Endometrial microvascular endothelial cells (primary cell): ENCODE measurements at regions not wholly inside any gene's neighbourhood (a gene's known extent, or its start where the extent isn't known, plus 50 kb on each side); places are given as distances from the start of the nearest gene placed in this dataset.
"Not testable (repeated sequence)": the region's sequence is repeated elsewhere in the genome, so short reads cannot be mapped to it uniquely, and the experiment has no call there.

Source experiments
- in situ Hi-C: cut with HindIII; loops from 2 replicates; pipeline ENCODE4 v1.10.0; 2017; ENCODE audit warnings: low sequenced_read_pairs, low pct_unique_long_range_greater_than_20kb; ENCODE audit errors: inconsistent ontology term

DNA sequence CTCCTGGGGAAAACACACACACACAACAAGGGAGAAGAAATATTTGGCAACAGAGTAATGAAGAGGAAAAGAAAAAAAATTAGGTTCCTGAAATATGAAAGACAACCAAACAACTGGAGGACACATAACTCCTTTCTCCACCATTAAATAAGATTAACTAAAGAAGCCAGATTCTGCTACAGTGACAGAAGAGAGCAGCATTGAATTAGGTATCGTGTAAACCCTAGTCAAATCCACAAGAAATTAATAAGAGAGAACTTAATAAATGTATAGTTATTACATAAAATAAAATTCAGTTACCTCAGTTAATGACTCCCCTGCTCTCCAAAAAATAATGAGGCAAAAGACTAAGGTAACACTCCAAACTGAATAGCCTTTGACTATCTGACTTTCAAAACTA lies 306.7 kb downstream of the CRPPA start:
- in situ Hi-C loops: no loop called here

DNA sequence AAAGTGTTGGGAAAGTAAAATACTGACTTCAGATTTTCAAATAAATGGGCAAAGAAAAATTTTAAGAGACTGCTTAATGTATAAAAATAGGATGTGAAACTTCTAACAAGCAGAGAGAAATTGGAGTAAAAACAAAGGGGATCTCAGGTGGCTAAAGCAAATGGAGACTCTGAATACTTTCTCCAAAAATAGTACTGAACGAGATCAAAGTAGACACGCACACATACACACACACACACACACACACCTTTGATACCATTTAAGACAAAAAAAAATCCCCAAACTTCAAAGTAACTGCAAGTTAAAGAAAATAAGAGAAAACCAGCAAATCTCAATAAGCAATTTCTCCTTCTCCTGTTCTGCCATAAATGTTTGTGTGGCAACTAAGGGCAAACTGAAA lies 307.3 kb downstream of the CRPPA start:
- in situ Hi-C loops: no loop called here

DNA sequence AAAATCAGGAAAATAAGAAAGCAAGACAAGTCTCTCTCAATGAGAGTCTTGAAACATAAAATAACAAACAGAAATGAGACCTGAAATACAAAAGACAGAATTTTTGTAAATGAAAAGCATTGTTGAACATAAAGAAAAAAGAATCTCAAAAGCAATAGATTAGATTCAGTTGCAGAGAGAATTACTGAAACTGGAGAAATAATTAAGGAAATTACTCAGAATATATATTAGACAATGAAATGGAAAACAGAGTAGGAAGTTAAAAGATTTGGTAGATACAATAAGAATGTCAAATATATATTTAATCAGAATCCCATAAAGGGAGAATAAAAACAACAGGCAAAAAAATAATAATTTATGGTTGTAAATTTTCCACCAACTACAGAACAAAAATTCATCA lies 308.3 kb downstream of the CRPPA start:
- in situ Hi-C loops: no loop called here

- in situ Hi-C loops: no loop called here
Observed at GRCh38 chr7:16106869-16107268, 314.5 kb downstream of the CRPPA start.

- in situ Hi-C loops: no loop called here
Observed at GRCh38 chr7:16106300-16106699, 315.0 kb downstream of the CRPPA start.

DNA sequence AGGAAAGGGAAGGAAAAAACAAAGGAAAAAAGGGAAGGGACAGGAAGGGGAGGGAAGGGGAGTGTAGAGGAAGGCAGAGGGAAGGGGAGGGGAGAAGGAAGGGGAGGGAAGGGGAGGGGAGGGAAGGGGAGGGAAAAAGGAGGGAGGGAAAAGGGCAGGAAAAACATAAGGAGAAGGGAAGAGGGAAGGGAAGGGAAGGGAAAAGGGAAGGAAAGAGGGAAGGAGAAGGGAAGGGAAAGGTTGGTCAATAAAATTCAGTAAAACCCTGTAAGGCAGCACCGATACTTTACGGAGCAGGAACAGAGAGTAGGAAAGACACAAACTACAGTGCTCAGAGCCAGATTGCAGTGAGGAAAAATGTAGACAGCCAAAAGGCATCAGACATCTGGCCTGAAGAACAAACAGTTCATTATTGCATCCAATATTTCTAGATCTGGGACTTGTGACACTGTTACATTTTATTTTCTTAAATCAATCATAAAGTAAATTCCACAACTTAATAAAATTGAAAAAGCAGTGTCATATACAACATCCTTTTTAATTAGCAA lies 322.0 kb downstream of the CRPPA start:
- in situ Hi-C loops: no loop called here

DNA sequence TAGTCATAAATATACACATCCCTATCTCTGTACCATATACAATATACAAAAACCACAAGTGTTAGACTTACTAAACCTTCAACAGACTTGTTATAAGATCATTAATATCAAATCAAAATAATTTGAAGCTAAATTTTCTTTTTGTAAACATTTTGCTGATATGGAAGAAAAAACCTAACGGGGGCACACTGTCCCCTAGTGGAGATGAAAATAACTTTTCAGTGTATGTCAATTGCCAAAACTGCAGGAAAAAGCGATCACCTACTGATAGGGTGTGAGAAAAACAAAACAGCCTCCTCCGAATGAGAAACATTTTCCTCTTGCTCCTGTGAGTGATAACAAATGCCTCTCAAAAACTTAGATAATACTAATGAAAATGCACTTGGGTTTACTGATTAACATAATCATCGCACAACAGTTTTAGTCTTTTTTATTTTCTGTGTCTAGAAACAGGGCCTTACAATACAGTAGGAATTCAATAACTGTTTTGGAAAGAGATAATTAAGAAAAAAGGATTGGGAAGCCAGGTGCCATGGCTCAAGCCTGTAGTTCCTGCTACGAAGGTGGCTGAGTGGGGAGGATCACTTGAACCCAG lies 322.7 kb downstream of the CRPPA start:
- in situ Hi-C loops: no loop called here

- in situ Hi-C loops: no loop called here
Observed at GRCh38 chr7:16098058-16098457, 323.3 kb downstream of the CRPPA start.

- in situ Hi-C loops: no loop called here
Observed at GRCh38 chr7:16095171-16095950, 326.0 kb downstream of the CRPPA start.

- in situ Hi-C loops: no loop called here
Observed at GRCh38 chr7:16094651-16095050, 326.7 kb downstream of the CRPPA start.

GRCh38 chr7:16092711-16093110 lies 328.6 kb downstream of the CRPPA start:
- in situ Hi-C loops: no loop called here

DNA sequence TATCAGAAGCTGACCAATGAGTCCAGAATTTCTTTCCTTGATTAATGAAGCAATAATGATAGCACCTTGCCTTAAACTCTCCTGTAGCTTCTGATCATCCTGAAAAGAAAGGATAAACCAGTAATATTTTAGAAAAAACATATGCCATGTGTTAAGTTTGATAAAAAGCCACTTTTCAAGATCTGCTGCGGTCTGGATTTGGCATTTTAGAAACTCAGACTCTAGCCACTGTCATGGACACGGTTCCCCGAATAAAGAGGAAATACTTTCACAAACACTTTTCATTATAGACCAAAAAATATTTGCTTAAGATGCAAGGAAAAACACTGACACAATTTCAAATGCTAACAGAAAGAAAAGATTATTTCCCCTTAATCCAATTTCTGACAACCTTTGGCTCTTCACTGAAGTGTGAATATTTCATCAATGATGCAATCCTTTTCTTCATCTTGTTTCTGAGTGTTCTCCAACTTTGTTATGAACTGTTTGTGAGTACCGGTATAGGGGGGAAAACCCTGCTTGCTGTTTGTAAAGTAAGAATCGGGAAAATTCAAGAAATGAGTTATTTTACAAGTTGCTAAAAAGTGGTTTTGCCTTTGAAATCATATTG lies 329.5 kb downstream of the CRPPA start:
- in situ Hi-C loops: no loop called here

DNA sequence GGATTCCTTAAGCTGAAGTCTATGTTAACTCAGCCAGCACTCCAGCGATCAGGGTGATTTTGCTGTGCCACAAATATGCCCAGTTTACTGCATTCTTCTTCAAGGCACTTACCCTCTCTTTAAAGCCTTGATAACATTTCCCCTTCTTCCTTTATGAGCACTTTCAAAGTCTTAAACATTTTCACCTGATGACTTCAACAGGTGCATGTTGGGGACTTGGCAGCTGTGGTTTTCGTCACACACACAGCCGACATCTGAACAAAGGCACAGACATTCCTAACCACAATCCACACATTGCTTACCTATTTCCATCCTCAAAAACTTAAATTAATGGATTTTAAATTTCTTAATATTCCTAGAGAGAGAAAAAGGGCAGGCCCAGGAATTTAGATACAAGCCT lies 331.5 kb downstream of the CRPPA start:
- in situ Hi-C loops: no loop called here

- in situ Hi-C loops: no loop called here
Observed at GRCh38 chr7:16089191-16089590, 332.1 kb downstream of the CRPPA start.

DNA sequence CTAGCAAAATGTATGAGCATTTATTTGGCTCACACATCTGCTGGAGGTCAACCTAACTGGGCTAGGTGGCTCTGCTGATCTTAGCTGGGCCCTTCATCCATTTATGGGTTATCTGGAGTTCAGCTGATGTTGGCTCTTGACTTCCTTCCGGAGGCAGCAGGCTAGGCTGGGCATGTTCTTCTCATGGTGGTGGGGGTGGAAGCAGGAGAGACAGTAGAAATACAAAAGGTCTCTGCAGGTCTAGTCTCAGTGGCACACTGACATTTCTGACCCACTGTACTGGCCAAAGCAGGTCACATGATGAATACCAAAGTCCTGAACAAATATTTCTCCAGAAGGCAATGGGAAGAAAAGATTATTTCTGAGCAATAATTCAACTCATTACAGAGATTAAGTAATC lies 334.6 kb downstream of the CRPPA start:
- in situ Hi-C loops: no loop called here

- in situ Hi-C loops: not testable (repeated sequence)
Observed at GRCh38 chr7:16085780-16086179, 335.6 kb downstream of the CRPPA start.

- in situ Hi-C loops: no loop called here
Observed at GRCh38 chr7:16084875-16085274, 336.5 kb downstream of the CRPPA start.

DNA sequence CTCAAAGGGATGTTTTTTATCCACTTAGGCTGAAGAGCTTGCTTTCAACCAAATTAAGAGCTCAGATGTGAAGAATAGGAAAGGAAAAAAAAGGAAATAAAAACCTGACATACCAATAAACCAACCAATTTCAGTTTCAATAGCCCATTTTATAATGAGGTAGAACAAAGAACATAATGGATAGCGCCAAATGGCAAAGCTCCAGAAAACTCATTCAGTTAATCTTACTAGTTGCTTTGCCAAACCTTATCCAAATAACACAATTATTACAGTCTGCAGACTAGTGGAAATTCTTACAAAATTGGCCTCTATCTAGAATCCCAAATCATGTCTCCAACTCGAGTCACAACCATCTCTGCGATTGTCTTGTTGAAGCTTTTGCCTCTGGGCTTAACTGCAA lies 337.0 kb downstream of the CRPPA start:
- in situ Hi-C loops: no loop called here

DNA sequence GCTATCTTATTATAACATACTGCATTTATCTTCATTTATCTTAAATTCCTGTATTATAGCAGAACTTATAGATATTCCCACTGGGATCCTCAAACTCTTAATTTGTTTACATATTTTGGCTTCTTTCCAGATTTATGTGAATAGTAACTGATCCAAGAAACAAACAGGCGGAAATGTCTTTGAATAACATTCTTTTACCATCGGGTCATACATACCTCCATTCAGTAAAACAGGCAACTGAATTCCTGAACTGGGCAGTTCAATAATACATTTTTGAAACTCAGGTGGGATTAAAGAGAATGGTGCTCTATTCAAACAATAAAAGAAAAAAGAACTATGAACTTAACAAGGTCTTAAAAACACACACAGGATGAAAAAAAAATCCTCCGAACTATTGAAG lies 337.4 kb downstream of the CRPPA start:
- in situ Hi-C loops: no loop called here

DNA sequence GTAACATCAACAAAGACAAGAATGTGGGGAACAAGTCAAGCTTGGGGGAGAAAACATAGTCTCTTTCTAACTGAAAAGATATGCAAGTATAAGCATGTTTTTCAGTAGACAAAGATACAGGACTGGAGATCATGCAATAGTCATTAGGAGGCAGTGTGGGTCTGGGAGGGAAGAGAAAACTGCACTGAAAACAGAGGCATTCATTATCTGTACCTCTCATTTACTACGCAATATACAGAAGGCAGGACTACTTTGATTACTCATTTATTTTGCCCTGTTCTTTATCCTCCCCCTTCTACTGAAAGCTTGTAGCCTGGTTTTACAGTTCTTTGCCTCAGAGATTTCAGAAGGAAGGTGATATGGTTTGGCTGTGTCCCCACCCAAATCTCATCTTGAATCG lies 341.2 kb downstream of the CRPPA start:
- in situ Hi-C loops: no loop called here
